ENCODE measurements at regions not wholly inside any gene's neighbourhood (a gene's known extent, or its start where the extent isn't known, plus 50 kb on each side); places are given as distances from the start of the nearest gene placed in this dataset.

DNA sequence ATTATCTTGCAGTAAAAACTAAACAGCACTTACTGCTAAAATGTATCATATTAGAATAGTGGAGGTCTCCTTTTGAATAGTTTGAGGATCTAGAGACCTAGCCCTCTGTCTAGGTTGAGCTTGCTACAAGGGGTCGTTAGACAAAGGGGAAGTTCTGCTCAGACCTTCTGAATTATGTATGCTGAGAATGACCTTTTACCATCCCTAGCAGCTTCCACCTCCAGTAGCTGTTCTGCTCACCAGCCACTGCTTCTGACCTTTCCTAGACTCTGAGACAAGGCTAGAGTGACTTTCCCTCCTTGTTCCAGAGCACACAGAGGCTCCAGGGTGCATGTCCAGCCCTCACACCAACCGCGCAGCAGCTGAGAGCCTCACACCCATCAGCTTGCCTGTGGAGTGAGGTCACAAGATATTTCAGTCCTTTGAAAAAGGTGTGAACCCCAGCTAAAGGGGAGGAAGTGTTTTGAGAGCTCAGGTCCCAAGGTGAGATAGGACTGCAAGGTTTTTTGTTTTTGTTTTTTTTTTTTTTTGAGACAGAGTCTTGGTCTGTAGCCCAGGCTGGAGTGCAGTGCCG, 289.3 kb upstream of the TNP1 start:
- no peak for DNase-seq (ENCODE audit: low read depth in 3 of 3, low spot score in 1 of 3)

DNA sequence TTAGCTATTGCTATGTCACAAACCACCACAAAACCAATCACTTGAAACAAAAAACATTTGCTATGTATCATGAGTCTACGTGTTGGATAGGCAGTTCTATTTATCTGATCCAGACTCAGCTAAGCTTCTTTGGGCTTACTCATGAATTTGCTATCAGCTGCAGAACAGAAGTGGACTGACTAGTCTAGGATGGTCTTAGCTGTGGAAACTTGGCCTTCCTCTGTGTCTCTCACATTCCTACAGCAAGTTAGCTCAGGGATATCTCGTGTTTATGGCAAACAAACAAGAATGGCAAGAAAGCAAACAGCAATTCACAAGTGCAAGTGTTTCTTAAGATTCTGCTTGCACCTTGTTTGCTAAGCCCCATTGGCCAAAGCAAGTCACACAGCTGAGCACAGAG, 288.0 kb upstream of the TNP1 start:
- DNase-seq (ENCODE audit: low read depth in 3 of 3, low spot score in 1 of 3): no peak

DNA sequence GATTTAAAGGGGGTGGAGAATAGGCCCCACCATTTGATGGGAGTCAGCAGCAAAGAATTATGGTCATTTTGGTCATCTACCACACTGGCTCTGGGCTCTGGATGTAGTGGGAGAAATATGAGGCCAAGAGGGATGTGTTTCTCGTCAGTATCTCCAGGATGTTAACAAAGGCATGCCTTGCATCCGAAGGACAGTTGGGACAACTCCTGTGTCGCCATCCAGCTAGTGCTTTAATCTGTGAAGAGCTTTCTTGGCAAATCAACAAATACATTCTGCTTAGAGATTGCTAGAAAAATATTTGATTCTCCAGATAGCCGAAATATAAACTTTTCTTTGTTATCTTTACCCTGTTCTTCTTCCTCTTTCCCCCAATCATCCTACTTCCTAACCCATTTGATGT, 287.1 kb upstream of the TNP1 start:
- DNase-seq (ENCODE audit: low read depth in 3 of 3, low spot score in 1 of 3): no peak

DNA sequence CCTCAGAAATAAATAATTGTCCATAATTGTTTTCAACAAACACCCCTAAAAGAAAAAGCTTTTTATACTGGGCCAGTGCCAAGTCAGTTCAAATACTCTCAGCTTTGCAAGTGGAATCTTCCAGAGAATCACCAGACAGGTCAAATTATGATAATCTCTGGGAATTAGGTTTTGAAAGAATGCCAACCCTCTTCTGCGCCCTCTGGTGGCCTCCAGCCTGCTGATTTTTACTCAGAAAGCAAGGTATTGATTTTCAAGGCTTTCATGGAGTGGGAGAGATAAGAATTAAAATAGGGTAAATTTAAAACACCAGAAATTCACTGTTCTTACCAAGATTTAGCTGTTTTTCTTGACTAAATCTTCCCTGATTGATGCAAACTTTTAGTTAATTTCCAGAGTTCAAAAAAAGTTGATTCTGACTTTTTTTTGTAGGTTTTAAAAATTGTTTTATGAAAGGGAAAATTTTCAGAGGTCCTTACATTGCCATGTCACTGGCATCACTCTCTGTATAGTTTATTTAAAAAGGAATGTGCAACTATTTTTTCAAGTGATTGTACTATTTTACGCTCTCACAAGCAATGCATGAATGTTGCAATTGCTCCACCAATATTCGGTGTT, 282.9 kb upstream of the TNP1 start:
- DNase-seq (ENCODE audit: low read depth in 3 of 3, low spot score in 1 of 3): no peak

DNA sequence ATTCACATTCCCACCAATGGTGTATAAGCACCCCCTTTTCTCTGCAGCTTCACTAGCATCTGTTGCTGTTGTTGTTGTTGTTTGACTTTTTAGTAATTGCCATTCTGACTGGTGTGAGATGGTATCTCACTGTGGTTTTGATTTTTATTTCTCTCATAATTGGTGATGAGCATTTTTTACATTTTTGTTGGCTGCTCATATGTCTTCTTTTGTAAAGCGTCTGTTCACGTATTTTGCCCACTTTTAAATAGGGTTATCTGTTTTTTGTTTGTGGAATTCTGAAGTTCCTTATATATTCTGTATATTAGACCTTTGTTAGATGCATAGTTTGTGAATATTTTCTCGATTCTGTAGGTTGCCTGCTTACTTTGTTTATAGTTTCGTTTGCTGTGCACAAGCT, 278.4 kb upstream of the TNP1 start:
- DNase-seq (ENCODE audit: low read depth in 3 of 3, low spot score in 1 of 3): no peak

DNA sequence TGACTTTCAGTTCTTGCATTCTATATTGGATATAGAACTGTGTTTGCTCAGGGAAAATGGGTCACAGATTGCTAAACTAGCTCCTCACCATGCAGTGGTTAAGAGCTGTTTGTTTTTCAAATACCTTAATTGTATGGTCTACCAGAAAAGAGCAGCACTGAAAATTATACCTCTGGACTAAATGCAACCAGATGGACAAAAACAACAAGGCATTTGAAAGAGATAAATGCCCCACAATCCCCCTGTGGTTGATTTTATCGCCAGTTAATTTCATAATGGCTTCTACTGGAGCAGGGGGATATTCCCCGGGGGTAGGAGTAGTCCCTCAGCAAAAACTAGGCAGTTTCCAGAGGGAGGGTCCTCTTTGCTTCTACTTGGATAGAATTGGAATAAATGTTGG, 267.9 kb upstream of the TNP1 start:
- DNase-seq (ENCODE audit: low read depth in 3 of 3, low spot score in 1 of 3): no peak

DNA sequence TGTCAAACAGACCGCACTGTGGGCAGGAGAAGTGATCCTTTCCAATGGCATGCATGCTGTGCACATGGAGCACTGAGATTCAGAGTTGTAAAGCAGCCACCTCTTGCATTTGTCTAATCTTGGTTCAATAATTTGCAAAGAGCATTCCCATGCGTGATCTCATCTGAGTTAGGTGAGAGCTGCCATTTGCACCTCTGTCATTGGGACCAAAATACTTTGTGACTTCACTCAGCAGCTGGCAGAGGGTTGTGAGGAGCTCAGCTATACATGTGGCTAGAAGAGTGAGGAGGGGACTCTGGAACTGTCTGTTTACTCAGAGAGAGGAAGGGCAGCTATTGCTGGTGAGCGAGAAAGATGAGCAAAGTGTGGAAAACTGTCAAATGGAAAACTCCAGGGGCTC, 265.1 kb upstream of the TNP1 start:
- DNase-seq (ENCODE audit: low read depth in 3 of 3, low spot score in 1 of 3): no peak

DNA sequence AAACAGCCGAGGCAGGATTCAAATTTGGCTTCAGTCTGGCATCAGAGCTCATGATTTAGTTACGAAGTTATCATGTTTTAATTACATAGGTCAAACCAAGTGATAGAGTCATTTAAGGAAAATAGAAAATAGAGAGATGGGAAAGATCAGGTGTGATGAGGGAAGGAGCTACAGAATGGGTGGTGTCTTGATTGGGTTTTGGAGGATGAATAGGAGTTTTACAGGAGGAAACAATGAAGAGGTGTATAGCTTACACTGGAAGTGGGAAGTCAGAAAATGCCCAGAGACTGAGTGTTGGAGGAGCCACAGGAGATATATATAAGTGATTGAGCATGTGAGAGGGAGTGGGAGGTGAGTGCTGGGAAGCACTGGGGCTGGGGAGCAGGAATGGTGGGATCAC, 264.2 kb upstream of the TNP1 start:
- no peak for DNase-seq (ENCODE audit: low read depth in 3 of 3, low spot score in 1 of 3)

DNA sequence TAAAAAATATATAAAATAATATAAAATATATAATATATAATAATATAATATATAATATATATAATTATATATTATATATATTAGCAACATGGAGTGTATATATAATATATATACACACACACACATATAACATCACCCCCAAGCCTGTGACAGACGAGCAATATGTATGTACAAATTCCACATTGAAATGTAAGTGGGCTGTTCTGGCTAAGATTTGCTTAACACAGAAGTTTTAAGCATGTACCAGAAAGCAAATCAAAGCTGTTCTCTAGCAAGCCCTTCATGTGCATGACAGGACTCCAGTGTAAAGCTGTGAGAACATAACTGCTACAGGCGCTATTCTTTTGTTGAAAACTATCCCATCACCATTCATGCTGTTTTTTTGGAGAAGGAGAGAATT, 261.7 kb upstream of the TNP1 start:
- DNase-seq (ENCODE audit: low read depth in 3 of 3, low spot score in 1 of 3): no peak

DNA sequence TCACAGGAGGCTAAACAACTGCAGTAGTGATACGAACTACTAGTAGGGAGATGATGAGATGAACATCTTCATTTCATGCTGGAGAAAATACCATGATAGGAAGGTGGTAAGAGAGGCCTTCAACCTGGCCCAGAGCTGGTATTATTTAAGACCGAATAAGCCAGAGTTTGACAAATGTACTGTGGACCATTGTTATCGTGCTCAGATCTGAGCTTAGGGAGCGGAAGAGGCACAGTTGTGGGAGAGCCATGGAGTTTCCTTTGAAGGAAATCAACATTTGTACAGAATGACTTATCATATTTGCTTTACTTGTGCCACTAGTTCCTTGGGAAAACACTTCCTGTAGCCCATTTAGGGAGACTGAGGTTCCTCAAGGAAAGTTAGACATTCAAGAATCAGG, 260.6 kb upstream of the TNP1 start:
- no peak for DNase-seq (ENCODE audit: low read depth in 3 of 3, low spot score in 1 of 3)

DNA sequence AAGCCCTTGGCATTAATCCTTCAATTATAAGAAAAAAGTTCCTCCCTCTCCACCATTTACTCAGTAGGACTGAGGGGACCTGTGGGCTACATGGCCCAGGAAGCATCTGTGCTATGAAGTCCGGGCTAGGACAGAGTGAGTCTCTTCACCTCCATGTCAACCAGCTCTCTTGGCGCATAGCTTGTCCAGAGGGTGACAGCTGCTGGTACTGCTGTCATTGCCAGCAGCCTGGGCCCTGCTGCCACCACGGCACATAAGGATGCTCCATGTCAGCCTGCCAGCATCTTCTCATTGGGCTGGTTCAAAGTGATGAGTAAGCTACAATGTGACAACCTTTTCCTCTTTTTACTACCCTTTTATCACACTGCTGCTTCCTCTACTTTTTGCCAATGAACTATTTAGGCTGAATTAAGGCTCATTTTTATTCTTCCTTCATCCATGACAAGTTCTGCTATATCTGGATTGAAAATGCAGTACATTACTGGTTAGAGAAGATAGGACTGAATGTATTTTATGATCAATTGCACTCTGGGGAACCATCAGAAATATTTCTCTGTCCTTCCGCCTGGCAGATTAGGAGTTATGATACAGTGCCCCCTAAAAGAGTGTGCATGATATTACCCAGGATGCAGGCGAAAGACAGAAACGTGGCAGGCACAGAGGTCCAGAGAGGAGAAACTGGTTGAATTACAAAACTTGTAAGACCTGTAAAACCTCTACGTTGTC, 258.9 kb upstream of the TNP1 start:
- DNase-seq (ENCODE audit: low read depth in 3 of 3, low spot score in 1 of 3): no peak

DNA sequence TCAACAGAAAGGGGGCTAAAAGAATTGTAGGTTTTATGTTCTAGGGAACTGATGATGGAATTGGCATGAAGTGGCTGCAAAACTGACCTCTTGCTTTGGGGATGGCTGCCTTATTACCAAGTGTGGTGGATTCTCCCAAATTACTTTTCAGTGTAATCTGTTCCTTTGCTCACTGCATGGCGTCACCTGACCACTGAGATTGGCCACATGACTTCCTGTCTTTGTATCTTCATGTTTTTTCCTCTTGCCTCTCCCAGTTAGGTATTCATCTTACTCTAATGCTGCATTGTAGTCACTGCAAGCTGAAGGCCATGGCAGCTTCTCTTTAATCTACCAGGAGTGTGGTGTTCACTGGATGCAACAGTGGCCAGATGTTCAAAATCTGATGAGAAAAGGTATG, 257.7 kb upstream of the TNP1 start:
- no peak for DNase-seq (ENCODE audit: low read depth in 3 of 3, low spot score in 1 of 3)

DNA sequence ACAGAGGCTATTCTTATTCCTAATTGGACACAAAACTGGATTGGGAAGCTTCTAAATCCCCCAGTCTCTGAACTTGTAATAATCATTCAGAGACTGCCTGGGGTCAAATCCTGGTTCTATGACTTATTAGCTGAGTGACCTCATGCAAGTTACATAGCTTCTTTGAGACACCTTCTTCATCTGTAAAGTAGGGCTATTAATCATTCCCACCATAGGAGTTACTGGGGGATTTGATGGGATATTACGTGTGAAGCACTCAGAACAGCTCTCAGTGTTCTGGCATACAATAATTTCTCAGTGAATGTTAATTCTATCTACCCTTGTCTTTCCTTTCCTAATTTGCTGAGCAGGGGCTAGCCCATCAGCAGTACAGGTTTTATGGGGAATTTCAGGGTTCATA, 256.7 kb upstream of the TNP1 start:
- no peak for DNase-seq (ENCODE audit: low read depth in 3 of 3, low spot score in 1 of 3)

DNA sequence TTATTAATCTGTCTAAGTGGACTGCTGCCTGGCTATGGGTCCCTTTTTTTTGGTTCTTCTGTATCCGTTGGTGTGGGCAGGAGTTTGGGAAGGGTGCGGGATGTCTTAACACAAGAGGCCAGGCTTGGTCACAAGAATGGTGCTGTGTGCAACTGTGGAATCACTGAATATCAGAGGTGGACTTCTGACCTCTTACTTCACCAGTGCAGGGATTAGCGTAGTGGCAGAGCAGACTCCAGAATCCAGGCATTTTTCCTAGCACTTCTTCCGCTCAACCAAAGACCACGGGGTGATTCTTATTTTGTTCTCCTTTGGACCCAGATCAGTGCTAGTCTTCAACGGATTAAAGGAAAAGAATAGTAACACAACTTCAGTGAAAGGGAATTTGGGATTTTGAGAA, 254.3 kb upstream of the TNP1 start:
- DNase-seq (ENCODE audit: low read depth in 3 of 3, low spot score in 1 of 3): no peak

DNA sequence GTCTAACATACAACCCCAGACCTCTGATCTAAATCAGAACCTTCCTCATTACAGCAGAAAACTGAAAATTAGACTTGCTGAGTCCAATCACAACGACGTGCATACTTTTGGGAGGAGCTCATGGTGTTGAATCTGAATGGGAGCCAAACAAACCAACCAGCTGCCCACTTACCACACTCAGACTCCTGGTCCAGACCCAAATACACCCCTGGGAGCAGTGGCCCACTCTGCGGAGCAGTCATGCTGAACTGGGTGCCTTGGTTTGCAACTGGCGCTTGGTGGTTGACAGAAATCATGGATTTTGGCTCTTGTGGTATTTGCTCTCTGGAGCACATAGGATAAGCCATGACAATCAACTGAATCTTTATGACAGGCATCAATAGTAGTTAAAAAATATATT, 253.6 kb upstream of the TNP1 start:
- no peak for DNase-seq (ENCODE audit: low read depth in 3 of 3, low spot score in 1 of 3)

DNA sequence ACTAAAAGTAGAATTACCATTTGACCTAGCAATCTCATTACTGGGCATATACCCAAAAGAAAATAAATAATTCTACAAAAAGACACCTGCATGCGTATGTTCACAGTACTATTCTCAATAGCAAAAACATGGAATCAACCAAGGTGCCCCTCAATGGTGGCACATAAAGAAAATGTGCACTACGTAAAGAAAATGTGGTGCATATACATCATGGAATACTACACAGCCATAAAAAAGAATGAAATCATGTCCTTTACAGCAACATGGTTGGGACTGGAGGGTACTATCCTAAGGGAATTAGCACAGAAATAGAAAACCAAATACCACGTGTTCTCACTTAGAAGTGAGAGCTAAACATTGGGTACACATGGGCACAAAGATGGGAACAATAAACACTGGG, 250.7 kb upstream of the TNP1 start:
- no peak for DNase-seq (ENCODE audit: low read depth in 3 of 3, low spot score in 1 of 3)

DNA sequence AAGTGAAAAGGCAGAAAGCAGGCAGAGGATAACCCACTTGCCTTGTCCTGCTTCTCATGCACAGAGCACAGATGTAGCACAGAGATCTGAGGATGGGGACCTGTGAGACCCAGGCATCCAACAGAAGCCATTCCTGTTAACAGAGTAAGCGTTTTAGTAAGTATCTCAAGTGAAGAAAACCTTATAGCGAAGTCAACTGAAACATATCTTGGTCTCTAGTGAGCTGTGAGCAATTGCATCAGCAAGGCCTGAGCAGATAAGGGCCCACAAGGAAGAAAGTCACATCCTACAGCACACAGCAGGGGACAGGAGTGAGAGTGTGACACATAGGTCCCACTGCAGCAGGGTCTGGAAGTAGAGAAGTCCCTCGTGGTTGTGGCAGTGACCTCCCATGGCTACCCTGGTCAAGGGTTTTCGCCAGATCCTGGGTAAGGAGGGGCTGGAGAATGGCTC, 248.7 kb upstream of the TNP1 start:
- no peak for DNase-seq (ENCODE audit: low read depth in 3 of 3, low spot score in 1 of 3)

DNA sequence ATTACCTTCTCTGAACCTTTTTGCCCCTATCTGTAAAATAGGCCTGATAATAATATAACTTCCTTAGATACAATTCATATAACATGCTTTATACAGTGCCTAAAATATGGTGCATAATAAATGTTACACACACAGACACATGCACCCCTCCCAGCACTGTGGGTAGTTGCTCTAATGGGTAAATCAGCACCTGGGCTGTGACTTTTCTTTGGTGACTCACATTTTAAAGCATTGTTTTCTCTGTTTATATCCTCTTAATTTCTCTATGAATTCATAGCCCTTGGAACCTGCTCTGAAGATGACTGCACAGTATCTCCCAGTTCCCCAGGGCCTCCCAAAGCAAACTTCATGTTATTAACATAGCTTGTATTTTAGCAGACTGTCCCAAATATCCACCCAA, 248.2 kb upstream of the TNP1 start:
- DNase-seq (ENCODE audit: low read depth in 3 of 3, low spot score in 1 of 3): no peak

DNA sequence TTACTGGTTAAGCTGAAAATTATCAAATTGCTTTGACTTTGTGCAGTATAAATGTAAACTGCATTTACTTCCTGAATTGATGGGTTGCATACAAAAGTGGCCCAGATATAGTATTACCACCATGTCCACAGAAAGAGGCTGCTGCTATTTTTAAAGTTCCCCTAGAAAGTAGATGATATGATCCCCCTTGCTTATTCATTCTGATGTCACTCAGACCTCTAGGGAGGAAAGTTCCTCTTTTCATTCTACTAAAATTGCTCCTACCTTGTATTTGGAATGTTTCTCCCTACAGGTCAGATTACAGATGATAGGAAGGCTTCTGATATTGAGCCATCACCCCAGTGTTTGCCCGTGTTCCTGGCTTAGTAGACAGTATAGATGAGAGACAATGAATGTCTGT, 247.6 kb upstream of the TNP1 start:
- DNase-seq (ENCODE audit: low read depth in 3 of 3, low spot score in 1 of 3): no peak

DNA sequence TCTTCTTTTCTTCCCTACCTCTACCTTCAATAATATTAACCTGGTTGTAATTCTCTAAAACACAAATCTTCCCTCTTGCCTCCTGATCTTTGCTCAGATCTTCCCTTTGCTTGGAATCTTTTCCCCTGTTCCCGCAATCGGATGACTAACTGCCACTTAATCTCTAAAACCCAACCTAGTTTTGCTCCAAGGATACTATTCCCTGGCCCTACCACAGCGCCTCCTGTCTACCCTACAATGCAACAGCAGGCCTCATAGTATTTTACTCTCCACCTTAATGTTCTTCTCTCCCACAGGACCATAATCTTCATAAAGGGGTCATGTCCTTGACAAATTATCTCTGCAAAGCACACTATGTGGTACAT, 246.8 kb upstream of the TNP1 start:
- no peak for DNase-seq (ENCODE audit: low read depth in 3 of 3, low spot score in 1 of 3)

DNA sequence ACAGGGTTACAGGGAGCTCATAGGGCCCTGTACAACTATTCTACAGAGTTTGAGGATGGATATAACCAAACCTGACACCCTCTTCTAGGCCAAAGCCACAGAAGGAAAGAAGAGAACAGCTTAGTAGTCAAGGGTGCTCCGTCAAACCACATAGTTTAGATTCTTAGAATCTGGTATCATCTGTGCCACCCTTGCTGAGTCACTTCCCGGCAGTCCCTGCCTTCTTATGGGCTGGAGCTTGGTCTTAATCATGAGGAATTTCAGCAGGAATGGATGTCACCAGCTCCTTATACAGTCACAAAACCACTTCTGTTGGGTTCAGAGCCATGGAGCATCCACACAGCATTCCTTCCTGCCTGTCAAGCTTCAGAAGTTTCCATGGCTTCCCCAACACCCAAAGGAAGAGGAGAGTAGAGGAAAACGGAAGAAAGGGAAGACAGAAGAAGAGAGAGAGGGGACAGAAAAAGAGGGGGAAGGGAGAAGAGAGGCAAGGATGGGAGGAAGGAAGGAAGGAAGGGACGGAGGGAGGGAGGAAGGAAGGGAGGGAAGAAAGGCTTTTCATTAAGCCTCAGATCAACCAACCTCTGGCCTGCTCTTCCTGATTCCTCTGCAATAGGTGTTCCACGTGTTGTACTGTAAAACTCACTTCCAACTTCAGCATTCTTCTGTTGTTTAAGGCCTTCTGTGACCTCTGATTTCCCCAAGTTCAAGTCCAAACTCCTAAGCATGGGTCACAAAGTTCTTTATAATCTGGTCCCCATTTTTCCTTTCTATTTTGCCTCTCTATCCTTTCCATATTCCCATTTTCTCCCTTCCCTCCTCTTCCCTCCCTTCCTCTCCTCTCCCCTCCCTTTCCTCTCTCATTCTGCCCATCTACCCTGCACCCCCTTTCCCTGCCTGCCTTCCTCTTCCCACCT, 246.1 kb upstream of the TNP1 start:
- DNase-seq (ENCODE audit: low read depth in 3 of 3, low spot score in 1 of 3): no peak

All from stimulated activated CD4-positive, alpha-beta T cell treated with anti-CD3 and anti-CD28 coated beads, TNF-alpha, amount 100 ng/mL, for 1 hour (primary cell).